NCI-H128 (cell line): ENCODE measurements at regions not wholly inside any gene's neighbourhood (a gene's known extent, or its start where the extent isn't known, plus 50 kb on each side); places are given as distances from the start of the nearest gene placed in this dataset.

Experiments
- DNase-seq: peaks from one replicate; lab custom pipeline; 2025; ENCODE audit not compliant: unreplicated experiment; lab: John Stamatoyannopoulos, UW

DNA sequence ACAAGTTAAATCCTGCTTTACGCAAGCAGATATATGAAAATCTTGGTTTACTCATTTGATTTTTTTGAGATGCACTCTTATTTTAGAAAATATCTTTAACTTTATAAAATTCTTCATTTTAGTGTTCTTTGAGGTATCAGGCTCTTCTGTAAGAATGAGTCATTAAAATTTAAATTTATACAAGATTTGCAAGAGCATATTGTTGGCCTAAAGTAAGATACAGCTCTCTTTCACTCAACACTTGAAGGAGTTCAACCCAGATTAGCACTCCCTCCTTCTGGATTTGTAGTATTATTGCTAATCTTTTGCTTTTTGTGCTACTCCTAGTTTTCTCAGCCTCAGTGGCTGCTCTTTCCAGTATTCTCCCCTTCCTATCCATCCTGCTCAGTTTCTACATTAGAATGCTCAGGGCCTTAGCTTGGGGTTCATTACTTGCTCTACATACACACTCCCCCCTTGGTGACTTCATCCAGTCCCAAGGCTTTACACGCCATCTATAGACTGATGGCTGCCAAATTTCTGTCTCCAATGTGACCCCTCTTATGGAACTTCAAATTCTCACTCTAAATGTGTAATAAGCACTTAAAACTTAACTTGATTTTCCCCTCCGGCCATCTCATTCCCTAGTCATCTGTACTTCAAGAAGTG lies 425.3 kb upstream of the FANCL start:
- DNase-seq, result no peak

DNA sequence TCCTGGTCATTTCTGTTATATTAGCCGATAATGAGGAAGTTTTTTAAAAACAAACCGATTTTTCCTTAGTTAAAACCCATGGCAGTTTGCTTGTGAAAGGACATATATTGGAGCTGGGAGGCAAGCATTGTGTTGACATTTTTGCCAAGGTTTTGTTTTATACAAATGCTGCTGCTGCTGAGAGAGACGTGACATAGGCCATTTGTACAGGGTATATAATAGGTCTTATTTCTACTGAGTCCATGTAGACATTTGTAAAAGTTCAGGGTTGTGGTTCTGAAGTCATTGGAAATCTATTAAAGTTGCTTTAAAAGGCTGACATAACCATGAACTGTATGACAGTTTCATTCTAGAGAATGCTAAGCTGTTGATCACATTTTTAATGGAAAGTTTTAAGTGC lies 424.0 kb upstream of the FANCL start:
- DNase-seq, result no peak

DNA sequence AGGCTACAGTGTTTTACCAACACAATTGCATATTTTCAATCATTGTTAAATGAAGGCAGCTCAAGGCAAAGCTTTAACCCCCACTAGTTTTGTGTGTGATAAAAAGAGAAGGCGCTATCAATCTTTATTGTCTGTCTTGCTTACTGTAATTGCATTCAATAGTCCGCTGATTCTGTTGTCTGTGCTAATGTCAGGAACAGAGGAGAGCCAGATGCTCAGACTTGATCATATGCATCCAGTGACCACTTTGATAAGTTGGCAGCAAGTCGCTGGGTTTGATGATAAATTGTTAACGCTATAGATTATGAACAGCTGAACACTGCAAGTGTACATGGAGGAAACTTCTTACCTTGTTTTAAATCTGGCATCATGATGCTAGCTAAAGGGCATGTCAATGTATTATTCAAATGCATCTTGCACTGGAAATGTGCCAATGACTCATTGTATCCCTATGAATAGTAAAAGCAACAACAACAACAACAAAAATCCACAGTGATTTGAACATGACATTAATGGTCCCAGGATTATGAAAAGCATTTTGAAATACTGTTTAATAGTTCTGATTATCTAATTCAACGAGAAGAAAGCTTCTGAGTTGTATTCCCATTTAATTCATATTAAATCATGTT lies 423.5 kb upstream of the FANCL start:
- no peak for DNase-seq

GRCh38 chr2:58660046-58660445 lies 418.9 kb upstream of the FANCL start:
- DNase-seq, result no peak

DNA sequence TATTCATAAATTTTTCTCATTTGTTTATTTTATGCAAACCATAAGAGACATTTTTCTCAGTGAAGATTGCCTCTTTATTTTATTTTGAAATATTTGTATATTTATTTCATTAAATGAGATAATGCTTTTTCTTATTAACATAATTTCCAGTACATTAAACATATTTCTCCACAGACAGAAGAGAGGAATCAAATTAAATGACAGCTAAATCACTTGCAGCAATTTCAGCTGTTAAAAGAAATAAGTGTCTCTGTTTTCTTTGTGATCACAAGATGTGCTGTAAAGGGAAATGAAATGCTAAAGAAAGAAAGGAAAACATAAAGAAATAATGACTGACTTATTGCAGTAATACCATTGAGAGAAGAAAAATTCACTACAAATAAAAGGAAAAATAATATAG lies 414.0 kb upstream of the FANCL start:
- no peak for DNase-seq

- DNase-seq, result no peak
Measured at GRCh38 chr2:58651930-58652329, 410.8 kb upstream of the FANCL start.

DNA sequence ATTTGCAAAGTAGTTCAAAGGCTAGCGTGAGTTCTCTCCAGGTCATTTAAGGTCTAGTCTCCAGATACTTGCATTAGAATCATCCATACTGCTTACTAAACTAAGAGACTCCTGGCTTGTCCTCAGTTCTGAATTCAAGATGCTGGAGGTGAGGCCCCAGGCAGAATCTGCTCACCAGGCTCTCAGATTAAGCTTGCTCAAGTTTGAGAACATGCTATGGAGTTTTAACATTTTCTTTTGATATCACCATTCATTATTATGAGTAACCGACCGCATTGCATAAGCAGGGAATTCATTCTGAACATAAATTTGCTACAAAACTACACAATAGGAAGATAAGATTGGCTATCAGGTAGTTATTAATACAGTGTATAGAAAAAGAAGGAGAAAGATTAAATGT lies 409.7 kb upstream of the FANCL start:
- DNase-seq, result no peak

- no peak for DNase-seq
Measured at GRCh38 chr2:58649756-58650155, 408.6 kb upstream of the FANCL start.

DNA sequence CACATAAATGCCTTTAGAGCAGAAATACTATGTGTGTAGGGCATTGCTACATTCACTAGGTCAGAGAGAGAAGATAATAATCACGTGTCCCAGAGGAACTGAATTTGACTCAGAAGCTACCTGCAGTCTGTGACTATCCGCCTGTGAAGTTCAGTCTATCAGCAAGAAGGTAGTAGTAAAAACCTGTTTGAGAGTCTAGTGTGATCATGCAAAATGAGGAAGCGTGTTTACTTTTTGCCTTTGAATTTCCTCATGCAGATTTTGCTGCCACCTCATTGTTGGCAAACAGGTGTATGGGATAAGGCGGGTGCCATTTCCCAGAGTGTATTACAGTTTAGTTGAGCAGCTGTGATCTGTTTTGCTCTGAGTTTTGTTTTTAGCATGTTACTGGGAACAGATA lies 403.9 kb upstream of the FANCL start:
- no peak for DNase-seq

GRCh38 chr2:58644451-58644850 lies 403.3 kb upstream of the FANCL start:
- DNase-seq, result no peak

DNA sequence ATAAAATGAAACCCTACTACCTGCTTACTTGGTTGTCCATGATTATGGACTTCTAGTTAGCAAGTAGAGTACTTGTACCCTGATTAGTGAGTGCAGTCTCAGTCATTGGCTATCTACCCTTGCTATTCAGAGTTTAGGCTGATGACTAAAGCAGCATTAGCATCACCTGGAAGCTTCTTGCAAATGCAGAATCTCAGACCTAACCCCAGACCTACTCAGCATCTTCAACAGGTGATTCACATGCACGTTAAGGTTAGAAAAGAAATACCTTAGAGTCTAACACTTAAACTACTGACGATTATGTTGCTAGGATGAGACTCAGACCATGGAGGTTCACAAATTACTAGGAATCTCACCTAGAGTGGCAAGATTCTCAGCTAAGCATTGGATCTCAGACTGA lies 399.9 kb upstream of the FANCL start:
- no peak for DNase-seq

DNA sequence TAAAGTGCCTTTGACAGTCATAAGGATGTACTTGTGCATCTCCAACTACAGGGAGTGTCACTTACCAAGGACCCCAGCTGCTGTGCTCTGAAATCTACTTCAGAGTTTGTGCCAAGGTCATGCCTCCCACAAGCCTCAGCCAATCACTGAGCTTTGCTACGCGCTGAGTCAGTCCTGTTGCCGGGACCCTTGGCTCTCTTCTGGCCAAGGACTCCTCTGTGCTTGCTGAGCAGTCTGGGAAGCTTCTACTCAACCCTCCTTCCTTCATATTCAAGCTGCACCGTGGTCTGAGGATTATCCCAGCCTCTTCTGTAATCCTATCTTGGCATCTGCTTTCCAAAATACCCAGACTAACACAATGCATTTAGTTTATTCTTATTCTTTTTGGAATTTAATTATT lies 398.9 kb upstream of the FANCL start:
- DNase-seq, result no peak

DNA sequence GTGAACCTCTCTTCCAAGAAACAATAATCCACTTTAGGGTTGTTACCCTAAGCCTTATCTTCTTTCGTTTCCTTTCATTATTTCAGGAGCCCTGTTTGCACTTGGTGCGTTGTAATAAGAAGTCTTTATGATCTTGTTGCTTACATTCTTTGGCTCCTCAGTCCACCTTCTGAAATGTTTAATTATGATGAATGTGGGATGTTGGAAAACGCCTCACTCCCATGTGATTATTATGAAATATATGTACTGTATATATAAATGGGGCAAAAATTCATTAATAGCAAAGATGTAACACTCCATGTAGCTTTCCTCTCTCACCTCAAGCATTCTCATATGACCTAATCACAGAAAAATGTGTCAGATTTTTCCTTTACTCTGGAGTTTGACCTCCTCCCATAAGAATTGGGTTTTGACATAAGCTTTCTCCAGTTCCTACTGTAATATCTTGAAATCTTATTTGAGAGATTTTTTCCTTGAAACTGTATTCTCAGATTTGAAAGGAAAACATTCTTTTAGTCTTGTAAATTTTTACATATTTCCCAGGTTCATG lies 397.2 kb upstream of the FANCL start:
- DNase-seq, result no peak

GRCh38 chr2:58636872-58637271 lies 395.7 kb upstream of the FANCL start:
- DNase-seq, result no peak

GRCh38 chr2:58635801-58636375 lies 394.8 kb upstream of the FANCL start:
- no peak for DNase-seq

GRCh38 chr2:58634653-58635370 lies 393.7 kb upstream of the FANCL start:
- DNase-seq, result no peak

GRCh38 chr2:58633613-58634365 lies 392.7 kb upstream of the FANCL start:
- no peak for DNase-seq

GRCh38 chr2:58631986-58632385 lies 390.9 kb upstream of the FANCL start:
- DNase-seq, result no peak

DNA sequence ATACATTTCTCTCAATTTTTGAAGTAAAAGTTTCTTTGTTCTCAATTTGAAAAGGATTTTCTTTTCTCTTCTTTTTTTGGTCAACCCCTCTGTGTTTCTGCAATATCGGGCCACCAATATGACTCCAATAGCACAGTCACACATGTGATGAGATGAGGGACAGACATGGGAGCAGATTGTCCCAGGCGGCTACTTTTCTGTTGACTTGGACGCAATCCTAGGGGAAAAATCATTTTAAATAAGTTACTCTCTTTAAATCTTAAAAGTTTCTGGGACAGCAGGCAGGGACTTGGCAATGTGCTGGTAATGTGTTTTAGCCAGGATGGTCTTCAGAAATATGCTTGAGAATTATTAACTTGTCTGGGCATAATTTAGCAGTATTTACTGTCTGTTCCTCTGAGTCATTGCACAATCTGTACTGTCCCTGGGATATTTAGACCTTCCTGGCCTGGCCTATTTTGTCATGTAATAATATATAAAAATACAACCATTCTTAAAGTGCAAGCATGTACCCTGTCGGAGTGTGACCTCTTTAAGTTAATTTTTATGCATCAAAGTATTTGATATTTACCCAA lies 388.5 kb upstream of the FANCL start:
- no peak for DNase-seq

DNA sequence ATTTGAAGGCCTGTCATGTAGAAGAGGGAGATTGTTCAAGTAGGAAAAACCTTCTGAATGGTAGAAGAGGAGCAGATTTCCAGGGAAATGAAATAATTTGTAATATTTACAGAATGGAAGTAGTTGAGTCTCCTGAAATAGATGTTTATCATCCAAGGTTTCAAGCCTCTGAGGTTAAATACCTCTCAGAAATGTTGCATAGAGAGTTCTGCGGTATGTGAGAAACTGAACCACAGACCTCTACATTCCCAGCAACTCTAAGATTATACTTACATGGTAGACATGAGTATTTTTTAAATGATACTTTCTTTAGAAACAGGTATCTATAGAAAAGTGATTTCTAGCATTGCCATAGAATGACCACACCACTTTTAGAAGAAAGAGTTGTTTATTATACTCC lies 379.8 kb upstream of the FANCL start:
- no peak for DNase-seq

GRCh38 chr2:58620093-58620492 lies 379.0 kb upstream of the FANCL start:
- no peak for DNase-seq
